ENCODE measurements at regions not wholly inside any gene's neighbourhood (a gene's known extent, or its start where the extent isn't known, plus 50 kb on each side); places are given as distances from the start of the nearest gene placed in this dataset.

DNA sequence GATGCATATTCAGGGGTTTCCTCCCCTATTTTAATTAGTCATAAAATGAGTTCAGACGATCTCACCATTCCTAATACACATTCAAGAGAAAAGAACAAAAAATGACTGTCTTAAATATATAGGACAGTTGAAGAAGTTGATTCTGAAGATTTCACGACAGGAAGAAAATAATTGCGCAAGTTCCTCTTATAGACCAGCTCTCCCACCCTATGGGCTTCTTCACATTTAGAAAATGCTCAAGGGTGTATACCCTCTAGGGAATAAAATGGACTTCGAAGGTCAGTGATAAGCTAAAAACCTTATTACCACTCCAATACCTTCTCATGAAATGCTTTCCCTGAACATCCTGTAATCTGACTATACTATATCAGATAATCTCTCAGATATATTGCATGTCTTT is 149.2 kb upstream of the TEX13C start:
- TF ChIP-seq, protein P1, sequence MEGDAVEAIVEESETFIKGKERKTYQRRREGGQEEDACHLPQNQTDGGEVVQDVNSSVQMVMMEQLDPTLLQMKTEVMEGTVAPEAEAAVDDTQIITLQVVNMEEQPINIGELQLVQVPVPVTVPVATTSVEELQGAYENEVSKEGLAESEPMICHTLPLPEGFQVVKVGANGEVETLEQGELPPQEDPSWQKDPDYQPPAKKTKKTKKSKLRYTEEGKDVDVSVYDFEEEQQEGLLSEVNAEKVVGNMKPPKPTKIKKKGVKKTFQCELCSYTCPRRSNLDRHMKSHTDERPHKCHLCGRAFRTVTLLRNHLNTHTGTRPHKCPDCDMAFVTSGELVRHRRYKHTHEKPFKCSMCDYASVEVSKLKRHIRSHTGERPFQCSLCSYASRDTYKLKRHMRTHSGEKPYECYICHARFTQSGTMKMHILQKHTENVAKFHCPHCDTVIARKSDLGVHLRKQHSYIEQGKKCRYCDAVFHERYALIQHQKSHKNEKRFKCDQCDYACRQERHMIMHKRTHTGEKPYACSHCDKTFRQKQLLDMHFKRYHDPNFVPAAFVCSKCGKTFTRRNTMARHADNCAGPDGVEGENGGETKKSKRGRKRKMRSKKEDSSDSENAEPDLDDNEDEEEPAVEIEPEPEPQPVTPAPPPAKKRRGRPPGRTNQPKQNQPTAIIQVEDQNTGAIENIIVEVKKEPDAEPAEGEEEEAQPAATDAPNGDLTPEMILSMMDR (conservative IDR thresholded peaks at IDR 0.05): no peak
- H3K27ac ChIP-seq: no peak overlapping the region

DNA sequence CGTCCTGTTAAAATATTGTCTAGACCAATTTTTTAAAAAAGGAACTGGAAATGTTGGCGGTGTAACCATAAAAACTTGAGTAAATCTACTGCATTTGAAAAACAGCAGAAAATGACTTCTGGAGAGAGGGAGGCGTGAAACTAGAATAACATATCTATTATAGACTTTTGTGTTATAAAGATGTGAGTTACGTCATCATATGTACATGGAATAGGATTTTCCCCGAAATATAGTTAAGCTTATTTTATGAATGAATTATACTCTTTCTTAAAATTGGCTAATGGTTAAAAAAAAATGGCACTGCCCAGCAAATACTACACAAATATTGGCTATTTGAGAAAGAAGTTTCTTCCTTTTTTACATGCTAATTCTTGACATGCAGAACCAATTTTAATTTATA is 147.1 kb upstream of the TEX13C start:
- TF ChIP-seq, protein P1 (conservative IDR thresholded peaks at IDR 0.05): no peak
- H3K27ac ChIP-seq: no peak overlapping the region

DNA sequence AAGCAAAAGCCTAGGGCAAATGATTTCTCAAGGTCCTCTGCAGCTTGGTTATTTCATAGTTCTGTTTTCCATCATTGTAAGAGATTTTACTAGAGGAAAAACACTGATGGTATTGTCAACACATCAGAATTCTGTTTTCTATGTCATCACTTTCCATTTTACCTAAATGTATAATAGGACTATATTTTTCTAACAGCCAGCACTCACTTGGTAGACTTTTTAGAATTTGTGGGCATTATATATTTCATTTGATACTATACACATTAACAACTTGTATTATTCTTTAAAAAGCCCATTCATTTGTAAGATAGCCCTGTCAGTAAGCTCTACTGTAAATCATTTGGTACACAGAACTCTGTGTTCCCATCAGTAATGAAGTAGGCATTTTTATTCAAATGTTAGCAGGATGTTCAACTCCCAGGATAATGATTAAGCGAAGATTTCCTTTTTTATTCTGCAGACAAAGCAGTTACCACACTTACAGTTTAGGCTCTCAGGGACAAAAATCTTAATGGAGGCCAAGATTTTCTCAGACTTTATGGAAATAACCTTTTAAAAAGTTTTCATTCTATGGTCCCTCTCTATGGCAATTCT is 143.6 kb upstream of the TEX13C start:
- TF ChIP-seq, protein P1 (conservative IDR thresholded peaks at IDR 0.05): no peak
- no peak overlapping the region for H3K27ac ChIP-seq

DNA sequence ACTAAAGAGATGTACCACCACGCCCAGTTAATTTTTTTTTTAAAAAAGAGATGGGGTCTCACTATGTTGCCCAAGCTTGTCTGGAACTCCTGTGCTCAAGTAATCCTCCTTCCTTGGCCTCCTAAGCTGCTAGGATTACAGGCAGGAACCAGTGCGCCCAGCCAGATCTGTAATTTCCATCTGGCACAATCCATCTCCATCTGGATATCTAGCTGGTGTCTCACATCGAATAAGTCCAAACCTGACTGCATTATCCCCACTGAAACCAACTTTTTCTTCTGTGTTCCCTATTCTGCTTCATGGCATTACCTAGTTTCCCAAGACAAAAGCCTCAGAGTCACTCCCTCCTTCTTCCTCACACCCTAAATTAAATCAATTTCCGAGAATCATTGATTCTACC is 125.8 kb upstream of the TEX13C start:
- TF ChIP-seq, protein P1 (conservative IDR thresholded peaks at IDR 0.05): no peak
- H3K27ac ChIP-seq: no peak overlapping the region

DNA sequence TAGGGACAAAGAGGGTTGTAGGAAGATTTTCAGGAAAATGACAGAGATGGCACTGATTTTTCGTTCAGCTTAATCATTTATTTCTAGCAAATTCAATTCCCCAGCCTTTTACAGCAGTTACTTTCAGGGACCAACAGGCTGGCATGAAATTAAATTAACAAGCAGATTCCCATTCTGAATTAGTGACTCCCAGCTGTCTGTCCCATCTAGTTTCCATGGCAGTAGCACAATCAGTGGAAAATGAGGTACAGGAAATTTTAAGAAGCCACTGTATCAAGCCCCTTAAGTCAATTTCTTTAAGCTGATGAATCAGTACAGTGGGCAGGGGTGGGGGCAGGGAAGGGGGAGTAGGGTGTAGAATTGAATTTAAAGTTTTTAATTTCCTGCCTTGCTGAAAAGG is 121.1 kb upstream of the TEX13C start:
- H3K27ac ChIP-seq: no peak overlapping the region
- TF ChIP-seq, protein P1 (conservative IDR thresholded peaks at IDR 0.05): no peak

DNA sequence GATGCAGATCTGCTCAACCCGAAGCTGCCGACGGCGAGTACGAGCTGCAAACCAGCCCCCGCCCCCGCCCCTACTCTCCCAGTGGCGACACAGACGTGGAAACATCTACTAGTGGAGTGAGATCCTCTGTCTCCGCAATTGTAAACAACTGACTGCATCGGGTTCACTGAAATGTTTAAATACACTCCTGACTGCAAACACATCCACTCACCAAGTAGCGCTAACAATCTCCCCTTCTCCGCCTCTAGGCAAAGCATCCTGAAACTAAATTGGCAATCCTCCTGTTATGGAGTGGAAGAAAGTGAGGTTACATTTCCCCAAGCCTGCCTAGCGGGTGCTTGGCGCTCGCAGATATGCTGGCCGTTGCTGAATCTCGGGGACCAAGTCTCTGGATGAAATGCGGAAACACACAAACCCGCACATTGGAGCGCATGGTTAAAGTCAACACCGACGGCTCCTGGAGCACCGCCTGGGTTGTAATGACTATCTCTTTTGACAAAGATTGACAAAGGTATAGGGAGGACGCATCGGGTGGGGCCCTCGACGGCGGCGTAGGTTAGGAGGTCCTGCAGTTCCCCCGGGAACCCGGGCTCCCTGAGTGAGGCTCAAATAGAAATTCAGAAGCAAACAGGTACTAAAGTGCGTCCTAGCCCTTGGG is 117.0 kb upstream of the TEX13C start:
- no peak overlapping the region for H3K27ac ChIP-seq
- TF ChIP-seq, protein P1 (conservative IDR thresholded peaks at IDR 0.05): no peak

DNA sequence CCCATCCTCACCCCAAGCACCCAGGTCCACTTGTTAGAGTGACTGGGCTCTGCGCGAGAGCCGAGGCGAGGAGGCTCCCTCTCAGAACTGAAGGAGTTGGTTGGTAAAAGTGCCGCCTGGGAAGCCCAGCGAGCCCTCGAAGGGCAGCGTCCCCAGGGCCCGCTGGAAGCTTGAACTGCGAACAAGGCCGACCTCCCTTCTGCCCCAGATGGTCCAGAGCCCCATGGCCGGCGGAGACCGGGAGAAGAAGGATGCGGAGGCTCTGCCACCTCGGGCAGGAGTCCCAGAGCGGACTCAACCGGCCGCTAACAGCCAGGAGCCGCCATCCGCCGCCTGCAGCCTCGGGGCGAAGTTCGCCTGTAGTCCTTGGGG is 116.3 kb upstream of the TEX13C start:
- TF ChIP-seq, protein P1 (conservative IDR thresholded peaks at IDR 0.05): no peak
- H3K27ac ChIP-seq: no peak overlapping the region

All from VCaP (cell line).